Type B pancreatic cell (in vitro differentiated cells): ENCODE measurements at regions not wholly inside any gene's neighbourhood (a gene's known extent, or its start where the extent isn't known, plus 50 kb on each side); places are given as distances from the start of the nearest gene placed in this dataset.

Source experiments
- DNase-seq: peaks from one replicate; pipeline ENCODE4 v3.0.0; 2021; ENCODE audit warnings: mixed read lengths; ENCODE audit not compliant: unreplicated experiment; ENCODE audit errors: extremely low spot score
- H3K27ac Mint-ChIP-seq: 2 replicates; pipeline ENCODE4 v1.8.0; 2021; ENCODE audit warnings: mild to moderate bottlenecking, mixed read lengths
- H3K27me3 Mint-ChIP-seq: 2 replicates; pipeline ENCODE4 v1.8.0; 2021; ENCODE audit warnings: mixed read lengths
- H3K36me3 Mint-ChIP-seq: 2 replicates; pipeline ENCODE4 v1.8.0; 2021; ENCODE audit warnings: mixed read lengths
- H3K4me1 Mint-ChIP-seq: one replicate; pipeline ENCODE4 v1.8.0; 2021; ENCODE audit warnings: mixed read lengths; ENCODE audit not compliant: unreplicated experiment
- H3K4me3 Mint-ChIP-seq: 2 replicates; pipeline ENCODE4 v1.8.0; 2021; ENCODE audit warnings: mild to moderate bottlenecking, mixed read lengths
- H3K9me3 Mint-ChIP-seq: 2 replicates; pipeline ENCODE4 v1.8.0; 2021; ENCODE audit warnings: mixed read lengths
- TF ChIP-seq, protein P1 (sequence below): fragments of 200-600 bp; sonication (generic); conservative IDR thresholded peaks from 2 replicates; pipeline ENCODE4 v1.5.0; 2021; ENCODE audit warnings: antibody characterized with exemption, mild to moderate bottlenecking

GRCh38 chr3:148184798-148185197 lies 512.9 kb upstream of the AGTR1 start:
- Mint-ChIP-seq H3K4me1 (no peaks in the 10 kb centered on the region), H3K27ac (no peak overlapping the region), H3K36me3 (no peaks in the 10 kb centered on the region), H3K4me3 (no peak overlapping the region), H3K27me3 (no peaks in the 10 kb centered on the region), H3K9me3 (no peaks in the 10 kb centered on the region)
- no peak for DNase-seq
- TF ChIP-seq, protein P1, sequence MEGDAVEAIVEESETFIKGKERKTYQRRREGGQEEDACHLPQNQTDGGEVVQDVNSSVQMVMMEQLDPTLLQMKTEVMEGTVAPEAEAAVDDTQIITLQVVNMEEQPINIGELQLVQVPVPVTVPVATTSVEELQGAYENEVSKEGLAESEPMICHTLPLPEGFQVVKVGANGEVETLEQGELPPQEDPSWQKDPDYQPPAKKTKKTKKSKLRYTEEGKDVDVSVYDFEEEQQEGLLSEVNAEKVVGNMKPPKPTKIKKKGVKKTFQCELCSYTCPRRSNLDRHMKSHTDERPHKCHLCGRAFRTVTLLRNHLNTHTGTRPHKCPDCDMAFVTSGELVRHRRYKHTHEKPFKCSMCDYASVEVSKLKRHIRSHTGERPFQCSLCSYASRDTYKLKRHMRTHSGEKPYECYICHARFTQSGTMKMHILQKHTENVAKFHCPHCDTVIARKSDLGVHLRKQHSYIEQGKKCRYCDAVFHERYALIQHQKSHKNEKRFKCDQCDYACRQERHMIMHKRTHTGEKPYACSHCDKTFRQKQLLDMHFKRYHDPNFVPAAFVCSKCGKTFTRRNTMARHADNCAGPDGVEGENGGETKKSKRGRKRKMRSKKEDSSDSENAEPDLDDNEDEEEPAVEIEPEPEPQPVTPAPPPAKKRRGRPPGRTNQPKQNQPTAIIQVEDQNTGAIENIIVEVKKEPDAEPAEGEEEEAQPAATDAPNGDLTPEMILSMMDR: no peak

- Mint-ChIP-seq H3K27ac (no peak overlapping the region), H3K4me3 (no peak overlapping the region), H3K4me1 (peaks cover 4% of the 10 kb centered on the region), H3K9me3 (no peaks in the 10 kb centered on the region), H3K36me3 (no peaks in the 10 kb centered on the region), H3K27me3 (no peaks in the 10 kb centered on the region)
- DNase-seq: no peak
- TF ChIP-seq, protein P1: no peak
Measured at GRCh38 chr3:148186881-148187280, 510.8 kb upstream of the AGTR1 start.

DNA sequence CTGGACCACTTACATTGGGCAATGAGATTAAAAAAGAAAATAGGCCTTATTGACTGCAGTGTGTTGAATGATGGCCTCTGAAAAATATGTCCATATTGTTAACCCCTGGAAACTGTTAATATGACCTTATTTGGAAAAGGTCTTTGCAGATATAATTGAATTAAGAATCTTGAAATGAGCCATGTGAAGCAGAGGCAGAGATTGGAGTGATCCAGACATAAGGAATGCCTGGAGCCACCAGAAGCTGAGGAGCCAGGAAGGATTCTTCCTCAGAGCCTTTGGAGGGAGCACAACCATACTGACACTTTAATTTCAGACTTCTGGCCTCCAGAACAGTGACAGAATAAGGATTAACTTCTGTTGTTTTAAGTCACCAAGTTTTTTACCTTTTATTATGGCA lies 510.4 kb upstream of the AGTR1 start:
- H3K9me3 Mint-ChIP-seq: no peaks in the 10 kb centered on the region
- no peak overlapping the region for H3K4me3 Mint-ChIP-seq
- H3K4me1 Mint-ChIP-seq: peaks cover 4% of the 10 kb centered on the region
- no peaks in the 10 kb centered on the region for H3K36me3 Mint-ChIP-seq
- TF ChIP-seq, protein P1: no peak
- H3K27ac Mint-ChIP-seq: no peak overlapping the region
- H3K27me3 Mint-ChIP-seq: no peaks in the 10 kb centered on the region
- DNase-seq: no peak

DNA sequence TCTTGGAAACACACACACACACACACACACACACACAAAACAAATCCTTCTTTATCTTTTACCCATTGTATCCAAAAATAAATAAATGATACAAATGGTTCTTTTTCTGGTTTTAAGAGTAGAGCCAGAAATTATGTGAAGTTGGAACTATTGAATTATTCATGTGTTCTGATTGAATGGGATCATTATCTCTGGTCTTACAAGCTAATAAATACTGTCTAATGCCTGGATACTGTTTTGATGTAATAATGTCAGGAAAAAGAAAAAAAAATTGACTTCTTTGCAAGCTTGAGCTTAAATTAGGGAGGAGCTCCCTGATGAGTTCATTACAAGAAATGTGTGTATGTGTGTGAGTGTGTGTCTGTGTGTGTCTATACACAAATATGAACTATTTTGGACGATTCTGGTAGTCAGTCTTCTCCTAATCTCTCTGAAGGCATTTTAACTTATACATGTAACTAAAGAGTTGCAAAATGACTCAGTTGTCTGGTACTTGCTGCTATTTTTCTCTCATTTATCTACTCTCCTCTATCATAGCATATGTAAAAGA lies 507.2 kb upstream of the AGTR1 start:
- H3K27me3 Mint-ChIP-seq: no peaks in the 10 kb centered on the region
- DNase-seq: no peak
- TF ChIP-seq, protein P1: no peak
- H3K27ac Mint-ChIP-seq: no peak overlapping the region
- H3K9me3 Mint-ChIP-seq: no peaks in the 10 kb centered on the region
- H3K36me3 Mint-ChIP-seq: no peaks in the 10 kb centered on the region
- H3K4me1 Mint-ChIP-seq: peaks cover 4% of the 10 kb centered on the region
- H3K4me3 Mint-ChIP-seq: no peak overlapping the region

DNA sequence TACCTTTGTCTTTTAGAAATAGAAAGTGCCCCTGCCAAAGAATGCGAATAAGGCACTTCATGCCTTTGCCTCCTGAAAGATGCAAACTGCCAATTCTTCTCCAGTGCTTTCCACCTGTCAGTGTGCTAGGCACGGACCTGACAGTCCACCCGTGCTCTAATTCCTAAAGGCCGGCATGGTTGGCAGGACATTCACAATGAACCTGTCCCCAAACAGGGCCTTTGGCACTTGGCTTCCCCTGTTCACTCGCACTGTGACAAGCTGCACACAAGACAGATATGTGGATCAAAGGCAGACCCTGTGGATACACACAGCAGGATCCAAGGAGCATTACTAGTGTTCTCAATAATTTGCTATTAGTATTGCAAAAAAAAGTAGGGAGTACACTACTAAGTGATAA lies 505.7 kb upstream of the AGTR1 start:
- no peaks in the 10 kb centered on the region for H3K27me3 Mint-ChIP-seq

More for the DNA sequence above, 505.7 kb upstream of the AGTR1 start:
- Mint-ChIP-seq H3K4me1 (peaks cover 4% of the 10 kb centered on the region), H3K9me3 (no peaks in the 10 kb centered on the region), H3K36me3 (no peaks in the 10 kb centered on the region), H3K4me3 (no peak overlapping the region), H3K27ac (no peak overlapping the region)
- TF ChIP-seq, protein P1: no peak
- DNase-seq: no peak
